GM19240 (cell line): ENCODE measurements at regions not wholly inside any gene's neighbourhood (a gene's known extent, or its start where the extent isn't known, plus 50 kb on each side); places are given as distances from the start of the nearest gene placed in this dataset.

ENCODE experiments used
- DNase-seq: peaks from one replicate; pipeline ENCODE4 v3.0.0; 2011; ENCODE audit warnings: low spot score; ENCODE audit not compliant: insufficient read length

GRCh38 chr2:7286120-7286519, 368.9 kb downstream of the RNF144A start:
- DNase-seq, result no peak

- no peak for DNase-seq
Measured at GRCh38 chr2:7288484-7288883, 371.3 kb downstream of the RNF144A start.

- no peak for DNase-seq
Measured at GRCh38 chr2:7289697-7290096, 372.5 kb downstream of the RNF144A start.

GRCh38 chr2:7292154-7292691, 375.0 kb downstream of the RNF144A start:
- DNase-seq, result no peak

- DNase-seq, result no peak
Measured at GRCh38 chr2:7309582-7309981, 392.4 kb downstream of the RNF144A start.

- DNase-seq, result no peak
Measured at GRCh38 chr2:7324706-7325105, 407.5 kb downstream of the RNF144A start.

- DNase-seq, result no peak
Measured at GRCh38 chr2:7325186-7325585, 408.0 kb downstream of the RNF144A start.

GRCh38 chr2:7329465-7329864, 412.3 kb downstream of the RNF144A start:
- DNase-seq, result no peak

GRCh38 chr2:7333189-7333765, 416.1 kb downstream of the RNF144A start:
- DNase-seq, result no peak

GRCh38 chr2:7333960-7334493, 416.8 kb downstream of the RNF144A start:
- no peak for DNase-seq

- DNase-seq, result no peak
Measured at GRCh38 chr2:7338961-7339360, 421.7 kb downstream of the RNF144A start.

GRCh38 chr2:7346336-7346735, 429.1 kb downstream of the RNF144A start:
- DNase-seq, result no peak

- no peak for DNase-seq
Measured at GRCh38 chr2:7348761-7349160, 431.5 kb downstream of the RNF144A start.

GRCh38 chr2:7352191-7352590, 435.0 kb downstream of the RNF144A start:
- DNase-seq, result no peak

- no peak for DNase-seq
Measured at GRCh38 chr2:7353571-7353970, 436.4 kb downstream of the RNF144A start.

- no peak for DNase-seq
Measured at GRCh38 chr2:7355781-7356180, 438.6 kb downstream of the RNF144A start.

- DNase-seq, result no peak
Measured at GRCh38 chr2:7356909-7357584, 439.8 kb downstream of the RNF144A start.

GRCh38 chr2:7357993-7358392, 440.8 kb downstream of the RNF144A start:
- DNase-seq, result no peak

GRCh38 chr2:7358865-7359447, 441.7 kb downstream of the RNF144A start:
- no peak for DNase-seq

GRCh38 chr2:7363906-7364305, 446.7 kb downstream of the RNF144A start:
- no peak for DNase-seq

- no peak for DNase-seq
Measured at GRCh38 chr2:7368211-7368610, 451.0 kb downstream of the RNF144A start.

GRCh38 chr2:7373156-7373555, 455.9 kb downstream of the RNF144A start:
- no peak for DNase-seq
